Stimulated activated naive CD8-positive, alpha-beta T cell treated with anti-CD3 and anti-CD28 coated beads, Interleukin-15, amount 100 ng/mL, for 72 hours (primary cell): ENCODE measurements at regions not wholly inside any gene's neighbourhood (a gene's known extent, or its start where the extent isn't known, plus 50 kb on each side); places are given as distances from the start of the nearest gene placed in this dataset.
A peak's percentile ranks its signal among the peaks of the same experiment; 100 is the strongest.
"Not testable (repeated sequence)": the region's sequence is repeated elsewhere in the genome, so short reads cannot be mapped to it uniquely, and the experiment has no call there.

Experiments used
- ATAC-seq: fragments of 150-1000 bp; cut with Tn5 transposase; 2 replicates; pipeline ENCODE4 v1.10.0; 2021; ENCODE audit warnings: mild to moderate bottlenecking, moderate library complexity
- DNase-seq, 2 donors: peaks; one replicate each; pipeline ENCODE4 v3.0.0; 2021 to 2022
- H3K27ac Mint-ChIP-seq, 2 donors: one replicate each; pipeline ENCODE4 v1.8.0; 2022; ENCODE audit warnings: mild to moderate bottlenecking in 2 of 2, mixed read lengths in 2 of 2, moderate library complexity in 2 of 2
- H3K27me3 Mint-ChIP-seq: one replicate; pipeline ENCODE4 v1.8.0; 2022; ENCODE audit warnings: mixed read lengths
- H3K4me1 Mint-ChIP-seq: one replicate; pipeline ENCODE4 v1.8.0; 2022; ENCODE audit warnings: mild to moderate bottlenecking, mixed read lengths
- H3K4me3 Mint-ChIP-seq, 2 donors: one replicate each; pipeline ENCODE4 v1.8.0; 2022; ENCODE audit warnings: mild to moderate bottlenecking in 2 of 2, mixed read lengths in 2 of 2, moderate library complexity in 1 of 2
- H3K9me3 Mint-ChIP-seq, 2 donors: one replicate each; pipeline ENCODE4 v1.8.0; 2022; ENCODE audit warnings: mixed read lengths in 2 of 2

GRCh38 chr14:46596236-46596635 is 55.3 kb downstream of the RPL10L start:
- no peak overlapping the region for H3K27ac Mint-ChIP-seq
- H3K9me3 Mint-ChIP-seq = peaks cover 7 to 13% of the 10 kb centered on the region in 2 donors
- DNase-seq (no peak), ATAC-seq (no peak)
- no peaks in the 10 kb centered on the region for H3K27me3 Mint-ChIP-seq
- H3K4me3 Mint-ChIP-seq = no peak overlapping the region
- H3K4me1 Mint-ChIP-seq = no peaks in the 10 kb centered on the region

GRCh38 chr14:46582826-46583225 is 68.8 kb downstream of the RPL10L start:
- no peak for DNase-seq
- ATAC-seq = no peak
- Mint-ChIP-seq H3K9me3 (peaks cover 0 to 3% of the 10 kb centered on the region in 2 donors), H3K4me3 (no peak overlapping the region), H3K27ac (no peak overlapping the region), H3K27me3 (no peaks in the 10 kb centered on the region), H3K4me1 (no peaks in the 10 kb centered on the region)

GRCh38 chr14:46581036-46581671 is 70.4 kb downstream of the RPL10L start:
- no peak overlapping the region for H3K27ac Mint-ChIP-seq
- H3K4me3 Mint-ChIP-seq = no peak overlapping the region
- DNase-seq (peak in 1 of 2 donors; percentile 1), ATAC-seq (no peak)
- H3K4me1 Mint-ChIP-seq = no peaks in the 10 kb centered on the region
- H3K27me3 Mint-ChIP-seq = no peaks in the 10 kb centered on the region
- H3K9me3 Mint-ChIP-seq = peaks cover 0 to 5% of the 10 kb centered on the region in 2 donors

- Mint-ChIP-seq H3K9me3 (peaks cover 5% of the 10 kb centered on the region in 2 donors), H3K4me3 (no peak overlapping the region), H3K4me1 (no peaks in the 10 kb centered on the region), H3K27me3 (no peaks in the 10 kb centered on the region), H3K27ac (no peak overlapping the region)
- DNase-seq (no peak), ATAC-seq (no peak)
Observed at GRCh38 chr14:46574978-46575375, 76.6 kb downstream of the RPL10L start.

GRCh38 chr14:46574221-46574977 is 77.2 kb downstream of the RPL10L start:
- DNase-seq (no peak), ATAC-seq (no peak)
- H3K4me1 Mint-ChIP-seq = no peaks in the 10 kb centered on the region
- H3K4me3 Mint-ChIP-seq = no peak overlapping the region
- H3K27me3 Mint-ChIP-seq = no peaks in the 10 kb centered on the region
- H3K27ac Mint-ChIP-seq = no peak overlapping the region
- peaks cover 10% of the 10 kb centered on the region in 2 donors for H3K9me3 Mint-ChIP-seq

GRCh38 chr14:46573498-46573897 is 78.1 kb downstream of the RPL10L start:
- Mint-ChIP-seq H3K9me3 (peaks cover 11 to 12% of the 10 kb centered on the region in 2 donors), H3K27me3 (no peaks in the 10 kb centered on the region), H3K27ac (no peak overlapping the region), H3K4me1 (no peaks in the 10 kb centered on the region), H3K4me3 (no peak overlapping the region)
- no peak for ATAC-seq
- no peak for DNase-seq

- ATAC-seq (no peak), DNase-seq (no peak)
- Mint-ChIP-seq H3K9me3 (peaks cover 11 to 24% of the 10 kb centered on the region in 2 donors), H3K27ac (no peak overlapping the region), H3K4me1 (no peaks in the 10 kb centered on the region), H3K27me3 (no peaks in the 10 kb centered on the region), H3K4me3 (no peak overlapping the region)
Observed at GRCh38 chr14:46571970-46572369, 79.6 kb downstream of the RPL10L start.

GRCh38 chr14:46568161-46568560 is 83.4 kb downstream of the RPL10L start:
- not testable (repeated sequence) for H3K27ac Mint-ChIP-seq, DNase-seq, H3K4me3 Mint-ChIP-seq, ATAC-seq, H3K4me1 Mint-ChIP-seq, H3K27me3 Mint-ChIP-seq
- H3K9me3 Mint-ChIP-seq = peaks cover 11 to 19% of the 10 kb centered on the region in 2 donors

GRCh38 chr14:46550836-46551235 is 100.7 kb downstream of the RPL10L start:
- H3K4me1 Mint-ChIP-seq = no peaks in the 10 kb centered on the region
- H3K9me3 Mint-ChIP-seq = peaks cover 35 to 46% of the 10 kb centered on the region in 2 donors
- ATAC-seq (no peak), DNase-seq (no peak)
- H3K27ac Mint-ChIP-seq = no peak overlapping the region
- H3K27me3 Mint-ChIP-seq = no peaks in the 10 kb centered on the region
- H3K4me3 Mint-ChIP-seq = no peak overlapping the region

GRCh38 chr14:46540986-46541385 is 110.6 kb downstream of the RPL10L start:
- Mint-ChIP-seq H3K4me1 (no peaks in the 10 kb centered on the region), H3K27ac (no peak overlapping the region), H3K27me3 (no peaks in the 10 kb centered on the region), H3K9me3 (peaks cover 15 to 27% of the 10 kb centered on the region in 2 donors), H3K4me3 (no peak overlapping the region)
- DNase-seq (no peak), ATAC-seq (no peak)

- no peaks in the 10 kb centered on the region for H3K27me3 Mint-ChIP-seq
- ATAC-seq (no peak), DNase-seq (no peak)
- no peaks in the 10 kb centered on the region for H3K4me1 Mint-ChIP-seq
- no peak overlapping the region for H3K27ac Mint-ChIP-seq
- no peak overlapping the region for H3K4me3 Mint-ChIP-seq
- H3K9me3 Mint-ChIP-seq = peaks cover 0 to 5% of the 10 kb centered on the region in 2 donors
Observed at GRCh38 chr14:46519121-46519520, 132.5 kb downstream of the RPL10L start.

- H3K9me3 Mint-ChIP-seq = peaks cover 18 to 25% of the 10 kb centered on the region in 2 donors
- not testable (repeated sequence) for ATAC-seq, H3K4me1 Mint-ChIP-seq, H3K4me3 Mint-ChIP-seq, H3K27ac Mint-ChIP-seq, DNase-seq, H3K27me3 Mint-ChIP-seq
Observed at GRCh38 chr14:46508752-46509151, 142.8 kb downstream of the RPL10L start.

GRCh38 chr14:46499521-46499920 is 152.1 kb downstream of the RPL10L start:
- ATAC-seq (no peak), DNase-seq (no peak)
- H3K27ac Mint-ChIP-seq = no peak overlapping the region
- H3K4me3 Mint-ChIP-seq = no peak overlapping the region
- no peaks in the 10 kb centered on the region for H3K4me1 Mint-ChIP-seq
- H3K27me3 Mint-ChIP-seq = no peaks in the 10 kb centered on the region
- peaks cover 3 to 7% of the 10 kb centered on the region in 2 donors for H3K9me3 Mint-ChIP-seq

GRCh38 chr14:46496409-46496808 is 155.2 kb downstream of the RPL10L start:
- DNase-seq (no peak), ATAC-seq (no peak)
- Mint-ChIP-seq H3K27me3 (no peaks in the 10 kb centered on the region), H3K4me1 (no peaks in the 10 kb centered on the region), H3K9me3 (peaks cover 7 to 10% of the 10 kb centered on the region in 2 donors), H3K4me3 (no peak overlapping the region), H3K27ac (no peak overlapping the region)

GRCh38 chr14:46490238-46490685 is 161.3 kb downstream of the RPL10L start:
- H3K4me1 Mint-ChIP-seq = no peaks in the 10 kb centered on the region
- DNase-seq (no peak), ATAC-seq (no peak)
- H3K27ac Mint-ChIP-seq = no peak overlapping the region
- peaks cover 14 to 20% of the 10 kb centered on the region in 2 donors for H3K9me3 Mint-ChIP-seq
- H3K4me3 Mint-ChIP-seq = no peak overlapping the region
- no peaks in the 10 kb centered on the region for H3K27me3 Mint-ChIP-seq

- ATAC-seq = no peak
- H3K9me3 Mint-ChIP-seq = peaks cover 12 to 18% of the 10 kb centered on the region in 2 donors
- no peaks in the 10 kb centered on the region for H3K27me3 Mint-ChIP-seq
- H3K27ac Mint-ChIP-seq = no peak overlapping the region
- H3K4me3 Mint-ChIP-seq = no peak overlapping the region
- DNase-seq = no peak
- H3K4me1 Mint-ChIP-seq = no peaks in the 10 kb centered on the region
Observed at GRCh38 chr14:46488374-46488773, 163.2 kb downstream of the RPL10L start.
